T1000 (cell line): ENCODE measurements at regions not wholly inside any gene's neighbourhood (a gene's known extent, or its start where the extent isn't known, plus 50 kb on each side); places are given as distances from the start of the nearest gene placed in this dataset.
"Not testable (repeated sequence)": the region's sequence is repeated elsewhere in the genome, so short reads cannot be mapped to it uniquely, and the experiment has no call there.

Experiments
- DNase-seq: peaks from one replicate; lab custom pipeline; 2025; ENCODE audit warnings: mixed read lengths; lab: John Stamatoyannopoulos, UW

DNA sequence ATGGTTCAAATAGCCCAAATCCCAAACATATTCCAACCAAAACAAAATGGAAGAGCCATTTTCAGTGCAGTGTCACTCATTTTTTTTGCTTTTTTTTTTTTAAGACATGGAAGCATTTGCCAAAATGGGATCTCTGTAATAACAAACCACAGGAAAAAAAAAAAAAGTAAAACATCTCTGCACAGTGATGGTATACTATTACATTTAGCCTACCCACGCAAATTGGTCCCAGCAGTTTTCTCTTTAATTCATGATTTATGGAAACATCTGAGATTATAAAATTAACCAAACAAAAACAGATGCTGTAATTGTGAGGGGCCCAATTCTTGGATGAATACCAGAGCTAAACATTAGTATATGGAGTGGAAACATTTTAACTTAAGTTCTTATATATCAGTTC, 566.6 kb downstream of the ZNF608 start:
- DNase-seq = no peak

- DNase-seq = no peak
Measured at GRCh38 chr5:124178050-124178449, 568.4 kb downstream of the ZNF608 start.

- DNase-seq = no peak
Measured at GRCh38 chr5:124176692-124177091, 569.7 kb downstream of the ZNF608 start.

GRCh38 chr5:124173386-124173785, 573.1 kb downstream of the ZNF608 start:
- no peak for DNase-seq

DNA sequence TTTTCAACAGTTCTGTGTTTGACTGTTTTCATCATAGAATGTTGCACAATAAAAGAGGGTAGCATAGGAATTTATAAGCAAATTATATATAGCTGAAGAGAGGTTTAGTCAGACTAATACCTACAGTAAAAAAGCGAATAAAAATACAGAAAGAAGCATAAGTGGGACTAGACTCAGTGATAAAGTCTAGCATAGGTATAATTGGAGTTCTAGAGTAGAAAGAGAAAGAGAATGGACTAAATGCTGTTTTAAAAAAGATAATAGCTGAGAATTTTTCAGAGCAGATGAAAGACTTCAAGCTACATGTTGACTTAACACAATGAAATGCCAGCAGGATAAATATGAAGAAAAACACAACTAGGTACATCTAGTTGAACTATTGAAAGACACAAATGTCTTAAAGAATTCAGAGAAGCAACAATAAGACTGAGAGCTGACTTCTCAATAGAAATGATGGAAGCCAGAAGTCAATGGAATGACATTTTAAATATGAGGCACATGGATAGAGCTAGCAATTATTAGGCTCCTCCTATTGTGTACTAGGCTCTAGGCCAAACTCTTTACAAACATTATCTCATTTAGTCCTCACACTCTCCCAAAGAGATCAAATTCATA, 573.9 kb downstream of the ZNF608 start:
- no peak for DNase-seq

DNA sequence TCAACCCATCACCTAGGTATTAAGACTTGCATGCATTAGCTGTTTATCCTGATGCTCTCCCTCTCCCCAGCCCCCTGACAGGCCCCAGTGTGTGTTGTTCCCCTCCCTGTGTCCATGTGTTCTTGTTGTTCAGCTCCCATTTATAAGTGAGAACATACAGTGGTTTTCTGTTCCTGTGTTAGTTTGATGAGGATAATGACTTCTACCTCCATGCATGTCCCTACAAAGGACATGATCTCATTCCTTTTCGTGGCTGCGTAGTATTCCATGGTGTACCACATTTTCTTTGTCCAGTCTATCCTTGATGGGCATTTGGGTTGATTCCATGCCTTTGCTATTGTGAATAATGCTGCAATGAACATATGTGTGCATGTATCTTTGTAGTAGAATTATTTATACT, 578.3 kb downstream of the ZNF608 start:
- DNase-seq = not testable (repeated sequence)

DNA sequence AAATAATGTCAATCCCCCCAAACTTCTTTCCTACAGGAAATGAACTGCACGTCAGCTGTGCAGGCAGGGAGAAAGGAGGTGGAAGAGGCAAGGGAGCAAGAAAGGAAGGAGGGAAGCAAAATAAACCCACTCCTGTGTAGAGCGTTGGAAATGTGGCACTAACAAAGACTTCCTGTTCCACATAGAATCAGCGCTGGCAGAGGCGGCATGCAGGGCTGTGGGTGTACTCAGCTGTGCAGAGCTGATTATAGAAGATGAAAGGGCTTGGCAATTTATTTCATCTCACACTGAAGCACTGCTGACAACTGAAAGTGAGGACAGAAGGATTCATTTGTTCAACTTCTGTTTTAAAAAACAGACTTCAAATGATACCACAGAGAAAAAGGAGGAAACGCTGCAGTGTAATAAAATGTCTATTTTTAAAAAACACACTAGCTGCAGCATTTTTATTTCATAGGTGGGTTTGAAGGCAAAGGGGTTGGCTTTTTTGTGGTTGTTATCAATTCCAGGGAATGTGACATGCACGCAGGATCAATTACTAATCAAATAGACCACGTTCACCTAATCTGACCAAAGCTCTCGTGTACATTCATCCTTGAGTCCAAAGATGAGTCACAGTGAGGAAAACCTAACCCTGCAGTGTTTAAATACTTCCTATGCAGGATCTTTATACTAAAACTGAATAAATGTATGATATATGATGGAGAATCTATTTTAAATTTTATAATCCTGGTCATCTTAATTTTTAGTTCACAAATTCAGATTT, 583.5 kb downstream of the ZNF608 start:
- DNase-seq = no peak

- DNase-seq = no peak
Measured at GRCh38 chr5:124161266-124161665, 585.2 kb downstream of the ZNF608 start.

DNA sequence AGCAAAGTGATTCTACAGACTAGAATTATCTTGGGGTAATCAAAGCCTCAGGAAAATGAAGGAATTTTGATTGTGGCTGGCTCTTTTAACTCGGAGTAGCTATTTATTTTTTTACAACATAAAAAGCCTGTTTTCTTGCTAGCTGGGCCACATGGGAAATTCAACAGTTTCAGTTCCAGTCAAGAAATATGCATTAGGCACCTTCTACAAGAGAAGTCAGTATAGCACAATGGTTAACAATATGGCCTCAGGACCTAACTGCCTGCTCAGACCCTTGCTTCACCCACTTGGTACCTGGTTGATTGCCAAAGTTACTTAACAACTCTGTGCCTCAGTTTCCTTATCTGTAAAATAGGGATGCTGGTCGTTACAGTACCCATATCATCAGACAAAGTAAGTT, 586.2 kb downstream of the ZNF608 start:
- no peak for DNase-seq

- no peak for DNase-seq
Measured at GRCh38 chr5:124157320-124157719, 589.1 kb downstream of the ZNF608 start.

DNA sequence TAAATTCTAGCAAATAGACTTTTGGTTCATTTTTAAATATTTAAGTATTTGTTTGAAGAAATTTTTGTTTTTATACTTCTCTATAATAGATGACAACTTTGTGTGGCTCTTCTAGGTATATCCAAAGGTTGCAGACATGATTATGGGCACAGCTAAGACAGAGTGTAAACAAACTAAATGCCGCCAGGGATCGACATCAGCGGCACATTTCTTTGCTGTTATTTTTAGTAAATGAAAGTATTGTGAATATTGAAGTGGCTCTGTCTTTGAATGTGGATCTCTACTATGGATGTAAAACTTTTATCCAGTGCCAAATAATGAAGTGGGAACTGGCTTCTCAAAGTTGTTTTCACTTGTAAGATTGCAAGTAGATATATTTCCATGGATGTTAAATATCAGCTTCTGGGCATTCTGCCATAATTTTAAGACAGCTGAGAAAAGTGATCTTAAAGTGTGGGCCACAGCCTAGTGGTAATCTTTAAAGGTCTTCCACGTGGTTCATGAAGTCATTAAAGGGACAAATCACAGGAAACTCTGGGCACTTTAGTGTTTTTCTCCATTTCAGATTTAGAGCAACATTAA, 589.9 kb downstream of the ZNF608 start:
- no peak for DNase-seq

- no peak for DNase-seq
Measured at GRCh38 chr5:124154714-124155113, 591.7 kb downstream of the ZNF608 start.

- DNase-seq = no peak
Measured at GRCh38 chr5:124153588-124153987, 592.9 kb downstream of the ZNF608 start.

- no peak for DNase-seq
Measured at GRCh38 chr5:124148574-124148973, 597.9 kb downstream of the ZNF608 start.

DNA sequence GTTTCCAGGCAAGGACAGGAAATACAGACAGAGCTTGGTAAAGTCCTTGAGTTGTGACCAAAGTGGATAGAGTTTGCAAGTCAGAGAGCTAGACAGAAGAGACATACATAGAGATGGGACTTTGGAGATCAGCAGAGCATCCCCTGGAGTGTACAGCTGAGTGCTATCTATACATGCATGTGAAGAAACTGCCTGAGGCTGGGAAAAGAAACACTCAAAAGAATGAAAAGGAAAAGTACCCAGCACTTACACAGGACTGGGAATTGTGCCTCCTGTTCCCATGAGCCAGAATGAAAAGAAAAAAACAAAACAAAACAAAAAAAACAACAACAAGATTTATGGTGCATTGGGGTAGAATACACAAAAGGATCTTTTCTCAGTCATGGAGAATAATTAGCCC, 606.4 kb downstream of the ZNF608 start:
- no peak for DNase-seq

- no peak for DNase-seq
Measured at GRCh38 chr5:124139477-124139876, 607.0 kb downstream of the ZNF608 start.

DNA sequence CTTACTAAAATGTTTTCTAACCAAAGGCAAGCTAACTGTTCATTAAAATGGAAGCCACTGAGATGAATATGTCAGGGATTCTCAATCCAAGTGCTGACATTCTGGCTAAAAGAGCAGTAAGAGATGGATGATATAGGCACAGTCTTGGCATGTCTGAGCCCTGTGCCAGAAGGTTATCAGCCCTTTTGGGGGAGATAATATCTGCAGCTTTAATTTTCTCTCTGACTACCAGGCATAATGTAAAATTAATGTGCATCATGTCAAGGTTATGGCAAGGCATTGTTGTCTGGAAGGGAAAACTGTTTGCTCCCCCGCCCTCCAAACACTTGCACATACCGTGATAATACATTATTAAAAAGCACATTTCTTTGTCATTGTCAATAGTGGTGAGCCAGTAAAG, 609.8 kb downstream of the ZNF608 start:
- no peak for DNase-seq

DNA sequence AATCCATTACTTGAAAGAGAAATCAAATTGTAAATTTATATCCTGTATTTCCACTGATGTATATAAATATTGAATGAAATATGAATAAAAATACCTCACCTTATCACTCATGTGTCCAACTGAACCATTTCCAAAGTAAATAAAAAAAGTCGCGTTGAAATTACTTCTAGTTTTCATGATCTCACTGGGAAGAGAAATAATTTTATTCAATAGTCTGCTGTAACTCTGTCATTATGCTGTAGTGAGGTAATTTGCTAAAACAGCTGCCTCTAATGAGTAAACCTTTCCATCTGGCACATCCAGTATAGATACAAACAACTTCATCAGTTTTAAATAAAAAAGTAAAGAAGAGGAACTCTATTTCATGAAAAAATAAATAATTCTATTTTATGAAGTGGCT, 611.5 kb downstream of the ZNF608 start:
- DNase-seq = no peak

DNA sequence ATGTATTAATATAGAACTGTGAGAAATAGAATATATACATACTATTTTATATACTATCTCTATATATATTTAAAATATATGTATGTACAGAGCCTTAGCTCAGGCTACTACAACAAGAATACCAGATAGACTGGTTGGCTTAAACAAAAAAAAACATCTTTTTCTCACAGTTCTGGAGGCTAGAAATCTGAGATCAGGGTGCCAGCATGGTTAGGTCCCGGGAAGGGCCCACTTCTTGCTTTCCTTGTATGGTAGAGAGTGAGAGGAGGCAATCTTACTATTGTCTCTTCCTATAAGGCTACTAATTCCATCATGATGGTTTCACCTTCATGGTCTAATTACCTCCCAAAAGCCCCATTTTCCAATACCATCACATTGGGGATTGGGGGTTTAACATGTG, 613.0 kb downstream of the ZNF608 start:
- DNase-seq = no peak

DNA sequence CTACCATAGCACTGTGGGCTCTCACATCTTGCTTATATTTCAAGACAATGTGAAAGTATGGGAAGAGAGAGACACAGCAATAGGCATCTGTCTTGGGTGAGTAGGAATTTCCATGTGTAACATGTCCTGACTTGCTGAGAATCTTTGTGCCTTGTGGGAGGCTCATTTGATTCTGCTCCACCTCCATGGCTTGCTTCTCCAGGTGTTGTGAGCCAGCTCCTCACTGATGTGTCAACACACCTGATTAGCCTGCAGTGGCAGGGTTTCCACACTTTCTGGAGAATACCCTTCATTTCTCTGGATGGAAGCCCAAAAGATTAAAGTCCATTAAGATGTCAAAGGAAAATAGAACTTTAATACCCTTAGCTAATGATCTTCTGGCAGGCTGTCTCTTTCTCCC, 613.6 kb downstream of the ZNF608 start:
- DNase-seq = no peak

DNA sequence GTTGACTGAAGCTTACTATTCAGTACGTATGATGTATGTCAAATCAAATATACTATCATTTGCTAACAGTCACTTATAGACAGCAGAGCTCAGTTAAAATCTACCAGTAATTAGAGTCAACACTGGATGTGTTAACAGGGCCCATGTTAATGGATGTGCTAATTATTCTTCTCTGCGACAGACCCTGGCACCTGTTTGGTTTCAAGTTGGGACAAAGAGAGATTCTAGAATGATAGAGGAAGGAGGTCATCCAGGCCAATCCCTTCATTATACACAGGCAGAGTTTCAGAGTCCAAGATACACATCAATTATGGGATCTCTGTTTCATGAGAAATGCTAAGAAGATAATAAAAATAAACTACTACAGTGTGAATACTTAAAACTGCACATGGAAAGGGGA, 615.0 kb downstream of the ZNF608 start:
- no peak for DNase-seq

DNA sequence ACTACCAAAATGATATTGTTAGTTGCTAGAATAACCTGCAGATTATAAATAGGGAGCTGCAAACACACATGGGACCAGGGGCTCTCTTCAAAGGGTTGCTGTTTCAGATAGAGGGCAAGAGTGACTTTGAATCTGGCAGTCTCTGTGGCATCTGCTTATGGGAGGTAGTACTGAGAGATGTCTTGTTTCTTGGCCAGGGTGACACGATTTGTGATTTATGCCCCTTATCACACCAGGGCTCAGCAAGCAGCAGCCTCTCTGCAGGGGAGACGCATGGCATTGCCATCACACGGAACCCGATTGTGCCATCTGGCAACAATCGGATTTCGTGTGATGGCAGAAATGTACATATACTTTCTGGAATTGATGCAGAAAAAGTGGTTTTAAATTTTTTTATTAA, 615.6 kb downstream of the ZNF608 start:
- DNase-seq = no peak

DNA sequence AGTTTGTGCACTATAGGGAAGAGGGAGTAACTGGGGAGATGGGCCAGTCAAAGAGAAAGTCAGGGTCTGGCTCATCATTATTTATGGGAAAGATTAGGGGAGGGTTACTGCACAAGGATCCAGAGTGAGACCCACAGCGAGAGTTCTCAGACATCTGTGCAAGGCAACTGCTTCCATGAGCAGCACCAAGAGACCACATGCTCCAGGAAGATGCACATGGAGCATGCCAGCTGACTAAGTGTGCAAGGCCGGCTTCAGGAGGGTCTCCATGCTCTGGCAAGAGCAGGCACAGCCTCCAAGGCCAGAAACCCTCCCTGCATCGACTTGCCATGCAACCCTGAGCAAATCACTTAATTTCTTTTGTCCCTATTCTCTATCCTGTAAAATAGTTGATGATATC, 616.9 kb downstream of the CSNK1G3 start:
- DNase-seq = no peak
